ENCODE measurements at regions not wholly inside any gene's neighbourhood (a gene's known extent, or its start where the extent isn't known, plus 50 kb on each side); places are given as distances from the start of the nearest gene placed in this dataset.

GRCh38 chr1:88298506-88298905, 385.6 kb upstream of the PKN2 start:
- Histone ChIP-seq H4K91ac (ENCODE audit: low read depth, low read length, poor library complexity) (no peak overlapping the region), H3K23ac (ENCODE audit: low read depth, low read length, poor library complexity) (no peak overlapping the region), H3K14ac (ENCODE audit: low read length) (no peak overlapping the region), H3K36me3 (replicated peaks in 1 of 2; ENCODE audit: control insufficient read depth in 2 of 2, insufficient read depth in 2 of 2, low read length in 2 of 2) (no peaks in the 10 kb centered on the region), H4K8ac (ENCODE audit: low read depth, low read length) (no peak overlapping the region), H3K4me1 (ENCODE audit: control insufficient read depth in 2 of 2, insufficient read depth in 1 of 2, low read depth in 1 of 2, low read length in 2 of 2) (peaks cover 0 to 3% of the 10 kb centered on the region in 2 donors), H3K79me1 (ENCODE audit: low read depth, low read length) (no peaks in the 10 kb centered on the region), H3K18ac (ENCODE audit: low read length) (no peak overlapping the region), H3K9me3 (replicated peaks in 1 of 2; ENCODE audit: control insufficient read depth in 2 of 2, insufficient read depth in 1 of 2, low read depth in 1 of 2, low read length in 2 of 2) (no peaks in the 10 kb centered on the region), H2BK15ac (ENCODE audit: low read length) (no peak overlapping the region), H2BK5ac (ENCODE audit: low read length) (no peak overlapping the region), H3K27ac (replicated peaks; ENCODE audit: low read length) (no peak overlapping the region), H3K4ac (ENCODE audit: low read length) (no peak overlapping the region), H3K9ac (ENCODE audit: low read depth, low read length, poor library complexity) (no peak overlapping the region), H2AFZ (ENCODE audit: low read length) (no peak overlapping the region), H3K4me2 (ENCODE audit: insufficient read depth, low read length, poor library complexity, severe bottlenecking) (no peak overlapping the region), H2BK120ac (ENCODE audit: low read depth, low read length) (no peak overlapping the region), H3K4me3 (ENCODE audit: low read length in 2 of 2) (no peak overlapping the region), H3K27me3 (ENCODE audit: control insufficient read depth in 3 of 3, insufficient read depth in 3 of 3, low read depth in 1 of 3, low read length in 3 of 3) (no peaks in the 10 kb centered on the region), H2BK12ac (ENCODE audit: low read length) (no peak overlapping the region), H2AK5ac (ENCODE audit: low read depth, low read length) (no peak overlapping the region)
- no peak for DNase-seq (ENCODE audit: low spot score)
- WGBS, 2 donors (ENCODE audit: extremely low coverage in 2 of 2, insufficient read length in 2 of 2, insufficient replicate concordance in 1 of 2) = no CpG with 5 or more reads among the region's 1 CpG

- H3K4me2 ChIP-seq (ENCODE audit: insufficient read depth, low read length, poor library complexity, severe bottlenecking) = no peak overlapping the region
- H3K9me3 ChIP-seq (replicated peaks in 1 of 2; ENCODE audit: control insufficient read depth in 2 of 2, insufficient read depth in 1 of 2, low read depth in 1 of 2, low read length in 2 of 2) = no peaks in the 10 kb centered on the region
- no peak overlapping the region for H2BK12ac ChIP-seq (ENCODE audit: low read length)
- H3K27ac ChIP-seq (replicated peaks; ENCODE audit: low read length) = no peak overlapping the region
- no peak overlapping the region for H2AFZ ChIP-seq (ENCODE audit: low read length)
- no peak overlapping the region for H3K18ac ChIP-seq (ENCODE audit: low read length)
- H3K9ac ChIP-seq (ENCODE audit: low read depth, low read length, poor library complexity) = no peak overlapping the region
- no CpG with 5 or more reads among the region's 2 CpGs for WGBS, 2 donors (ENCODE audit: extremely low coverage in 2 of 2, insufficient read length in 2 of 2, insufficient replicate concordance in 1 of 2)
- H3K36me3 ChIP-seq (replicated peaks in 1 of 2; ENCODE audit: control insufficient read depth in 2 of 2, insufficient read depth in 2 of 2, low read length in 2 of 2) = no peaks in the 10 kb centered on the region
- H4K91ac ChIP-seq (ENCODE audit: low read depth, low read length, poor library complexity) = no peak overlapping the region
- no peak overlapping the region for H3K4ac ChIP-seq (ENCODE audit: low read length)
- no peaks in the 10 kb centered on the region for H3K79me1 ChIP-seq (ENCODE audit: low read depth, low read length)
- no peak overlapping the region for H2BK120ac ChIP-seq (ENCODE audit: low read depth, low read length)
- DNase-seq (ENCODE audit: low spot score) = no peak
- no peak overlapping the region for H3K23ac ChIP-seq (ENCODE audit: low read depth, low read length, poor library complexity)
- H2BK5ac ChIP-seq (ENCODE audit: low read length) = no peak overlapping the region
- H2BK15ac ChIP-seq (ENCODE audit: low read length) = no peak overlapping the region
- no peak overlapping the region for H3K4me3 ChIP-seq (ENCODE audit: low read length in 2 of 2)
- H4K8ac ChIP-seq (ENCODE audit: low read depth, low read length) = no peak overlapping the region
- no peaks in the 10 kb centered on the region for H3K27me3 ChIP-seq (ENCODE audit: control insufficient read depth in 3 of 3, insufficient read depth in 3 of 3, low read depth in 1 of 3, low read length in 3 of 3)
- no peak overlapping the region for H2AK5ac ChIP-seq (ENCODE audit: low read depth, low read length)
- peaks cover 0 to 3% of the 10 kb centered on the region in 2 donors for H3K4me1 ChIP-seq (ENCODE audit: control insufficient read depth in 2 of 2, insufficient read depth in 1 of 2, low read depth in 1 of 2, low read length in 2 of 2)
- H3K14ac ChIP-seq (ENCODE audit: low read length) = no peak overlapping the region
These were observed 383.3 kb upstream of the PKN2 start for GRCh38 chr1:88300752-88301263.

- Histone ChIP-seq H2AFZ (ENCODE audit: low read length) (no peak overlapping the region), H3K23ac (ENCODE audit: low read depth, low read length, poor library complexity) (no peak overlapping the region), H3K36me3 (replicated peaks in 1 of 2; ENCODE audit: control insufficient read depth in 2 of 2, insufficient read depth in 2 of 2, low read length in 2 of 2) (no peaks in the 10 kb centered on the region), H4K8ac (ENCODE audit: low read depth, low read length) (no peak overlapping the region), H3K27me3 (ENCODE audit: control insufficient read depth in 3 of 3, insufficient read depth in 3 of 3, low read depth in 1 of 3, low read length in 3 of 3) (no peaks in the 10 kb centered on the region), H2BK5ac (ENCODE audit: low read length) (no peak overlapping the region), H3K9ac (ENCODE audit: low read depth, low read length, poor library complexity) (no peak overlapping the region), H2BK15ac (ENCODE audit: low read length) (no peak overlapping the region), H3K14ac (ENCODE audit: low read length) (no peak overlapping the region), H2AK5ac (ENCODE audit: low read depth, low read length) (no peak overlapping the region), H3K9me3 (replicated peaks in 1 of 2; ENCODE audit: control insufficient read depth in 2 of 2, insufficient read depth in 1 of 2, low read depth in 1 of 2, low read length in 2 of 2) (no peaks in the 10 kb centered on the region), H2BK120ac (ENCODE audit: low read depth, low read length) (no peak overlapping the region), H3K4me3 (ENCODE audit: low read length in 2 of 2) (no peak overlapping the region), H3K18ac (ENCODE audit: low read length) (no peak overlapping the region), H4K91ac (ENCODE audit: low read depth, low read length, poor library complexity) (no peak overlapping the region), H3K4ac (ENCODE audit: low read length) (no peak overlapping the region), H3K27ac (replicated peaks; ENCODE audit: low read length) (no peak overlapping the region), H3K79me1 (ENCODE audit: low read depth, low read length) (no peaks in the 10 kb centered on the region), H3K4me2 (ENCODE audit: insufficient read depth, low read length, poor library complexity, severe bottlenecking) (no peak overlapping the region), H3K4me1 (ENCODE audit: control insufficient read depth in 2 of 2, insufficient read depth in 1 of 2, low read depth in 1 of 2, low read length in 2 of 2) (no peaks in the 10 kb centered on the region), H2BK12ac (ENCODE audit: low read length) (no peak overlapping the region)
- no peak for DNase-seq (ENCODE audit: low spot score)
- WGBS, 2 donors (ENCODE audit: extremely low coverage in 2 of 2, insufficient read length in 2 of 2, insufficient replicate concordance in 1 of 2) = no CpG with 5 or more reads among the region's 4 CpGs
These were observed 381.1 kb upstream of the PKN2 start for GRCh38 chr1:88302843-88303486.

GRCh38 chr1:88311265-88311664, 372.8 kb upstream of the PKN2 start:
- Histone ChIP-seq H3K4me1 (ENCODE audit: control insufficient read depth in 2 of 2, insufficient read depth in 1 of 2, low read depth in 1 of 2, low read length in 2 of 2) (no peaks in the 10 kb centered on the region), H3K23ac (ENCODE audit: low read depth, low read length, poor library complexity) (no peak overlapping the region), H2BK12ac (ENCODE audit: low read length) (no peak overlapping the region), H3K27ac (replicated peaks; ENCODE audit: low read length) (no peak overlapping the region), H3K18ac (ENCODE audit: low read length) (no peak overlapping the region), H3K4me3 (ENCODE audit: low read length in 2 of 2) (no peak overlapping the region), H4K91ac (ENCODE audit: low read depth, low read length, poor library complexity) (no peak overlapping the region), H2AK5ac (ENCODE audit: low read depth, low read length) (no peak overlapping the region), H3K9ac (ENCODE audit: low read depth, low read length, poor library complexity) (no peak overlapping the region), H2BK5ac (ENCODE audit: low read length) (no peak overlapping the region), H2BK15ac (ENCODE audit: low read length) (no peak overlapping the region), H4K8ac (ENCODE audit: low read depth, low read length) (no peak overlapping the region), H3K27me3 (ENCODE audit: control insufficient read depth in 3 of 3, insufficient read depth in 3 of 3, low read depth in 1 of 3, low read length in 3 of 3) (no peaks in the 10 kb centered on the region), H3K14ac (ENCODE audit: low read length) (no peak overlapping the region), H3K9me3 (replicated peaks in 1 of 2; ENCODE audit: control insufficient read depth in 2 of 2, insufficient read depth in 1 of 2, low read depth in 1 of 2, low read length in 2 of 2) (peaks cover 0 to 2% of the 10 kb centered on the region in 2 donors), H3K4me2 (ENCODE audit: insufficient read depth, low read length, poor library complexity, severe bottlenecking) (no peak overlapping the region), H2AFZ (ENCODE audit: low read length) (no peak overlapping the region), H2BK120ac (ENCODE audit: low read depth, low read length) (no peak overlapping the region), H3K79me1 (ENCODE audit: low read depth, low read length) (no peaks in the 10 kb centered on the region), H3K4ac (ENCODE audit: low read length) (no peak overlapping the region), H3K36me3 (replicated peaks in 1 of 2; ENCODE audit: control insufficient read depth in 2 of 2, insufficient read depth in 2 of 2, low read length in 2 of 2) (no peaks in the 10 kb centered on the region)
- no peak for DNase-seq (ENCODE audit: low spot score)
- WGBS, 2 donors (ENCODE audit: extremely low coverage in 2 of 2, insufficient read length in 2 of 2, insufficient replicate concordance in 1 of 2) = no CpG with 5 or more reads among the region's 1 CpG
